GM23248 (cell line): ENCODE measurements at regions not wholly inside any gene's neighbourhood (a gene's known extent, or its start where the extent isn't known, plus 50 kb on each side); places are given as distances from the start of the nearest gene placed in this dataset.

ENCODE experiments used
- EZH2 ChIP-seq: fragments of 200-600 bp; sonication (generic); IDR thresholded peaks from 2 replicates; pipeline ENCODE4 v1.6.1; 2018; ENCODE audit warnings: antibody characterized with exemption, mild to moderate bottlenecking; ENCODE audit not compliant: insufficient read depth, poor library complexity, severe bottlenecking
- EZH2phosphoT487 ChIP-seq: fragments of 200-600 bp; sonication (generic); IDR thresholded peaks from 2 replicates; pipeline ENCODE4 v1.6.1; 2018; ENCODE audit warnings: antibody characterized with exemption, moderate library complexity, mild to moderate bottlenecking, low read depth; ENCODE audit not compliant: insufficient read depth

DNA sequence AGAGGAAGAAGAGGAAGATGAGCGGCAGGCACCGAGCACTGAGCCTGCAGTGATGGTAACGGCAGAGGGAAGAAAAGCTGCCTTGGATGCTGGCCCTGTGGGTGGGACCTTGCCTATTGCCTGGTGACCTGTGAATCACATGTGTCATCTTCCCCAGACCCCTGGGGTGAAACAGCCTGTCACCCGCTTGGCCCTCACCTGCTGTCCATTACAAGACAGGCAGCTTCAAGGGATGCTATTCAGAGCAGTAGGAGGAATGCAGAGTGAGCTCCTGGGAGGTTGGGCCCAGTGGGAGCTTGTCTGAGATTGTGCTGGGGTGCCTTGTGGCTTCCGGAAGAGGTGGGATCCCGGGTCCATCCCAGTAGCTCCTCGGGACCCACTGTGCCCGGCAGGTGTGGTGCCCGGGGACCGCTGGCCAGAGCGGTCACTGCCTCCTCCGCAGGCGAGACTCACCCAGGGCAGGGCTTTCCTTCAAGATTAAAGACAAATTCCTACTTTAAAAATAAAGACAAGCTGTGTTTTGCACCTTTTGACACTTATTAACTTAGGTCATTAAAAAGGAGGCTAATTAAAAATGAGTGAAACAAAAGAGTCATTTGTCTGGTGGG is 440.2 kb upstream of the MKI67 start:
- TF ChIP-seq EZH2 (no peak), EZH2phosphoT487 (no peak)
